ENCODE measurements at regions not wholly inside any gene's neighbourhood (a gene's known extent, or its start where the extent isn't known, plus 50 kb on each side); places are given as distances from the start of the nearest gene placed in this dataset.

GRCh38 chr3:145448436-145448835, 712.5 kb downstream of the PLOD2 start:
- TF ChIP-seq POLR2AphosphoS5 (IDR thresholded peaks at IDR 0.05; ENCODE audit: insufficient read depth in 1 of 2, low read depth in 1 of 2) (no peak), POLR2A (IDR thresholded peaks at IDR 0.05) (no peak), CTCF (IDR thresholded peaks at IDR 0.05) (no peak)
